HL-60 (cell line): ENCODE measurements at regions not wholly inside any gene's neighbourhood (a gene's known extent, or its start where the extent isn't known, plus 50 kb on each side); places are given as distances from the start of the nearest gene placed in this dataset.

ENCODE experiments used
- DNase-seq, 2 experiments: peaks; one replicate each; pipeline ENCODE4 v3.0.0-alpha.2; 2010 to 2020; ENCODE audit warnings: low read depth in 1 of 2, low spot score in 1 of 2
- H3K27ac ChIP-seq: fragments of 250-450 bp; sonication (Bioruptor Pico); replicated peaks from 2 replicates; pipeline ENCODE4 v1.5.1; 2020; ENCODE audit warnings: mild to moderate bottlenecking, moderate library complexity
- H3K27me3 ChIP-seq: fragments of 250-450 bp; sonication (Bioruptor Pico); 2 replicates; pipeline ENCODE4 v1.5.1; 2021; ENCODE audit warnings: mild to moderate bottlenecking, moderate library complexity; ENCODE audit not compliant: insufficient read depth, poor library complexity, severe bottlenecking
- H3K4me3 ChIP-seq: replicated peaks from 2 replicates; pipeline ENCODE4 v1.5.1; 2011; ENCODE audit warnings: mild to moderate bottlenecking, control low read depth, low read length; ENCODE audit not compliant: insufficient read depth
- GABPA ChIP-seq: IDR thresholded peaks from 2 replicates; pipeline ENCODE4 v1.6.1; 2012; ENCODE audit warnings: low read depth
- POLR2AphosphoS5 ChIP-seq: IDR thresholded peaks from 2 replicates; pipeline ENCODE4 v1.6.1; 2012; ENCODE audit warnings: low read depth
- SPI1 ChIP-seq: IDR thresholded peaks from 2 replicates; pipeline ENCODE4 v1.6.1; 2012; ENCODE audit warnings: low read depth, mild to moderate bottlenecking, borderline replicate concordance
- TF ChIP-seq, protein P1 (sequence below): IDR thresholded peaks from one replicate; pipeline ENCODE4 v1.5.1; 2011; ENCODE audit warnings: low read length, control low read depth, inconsistent platforms; ENCODE audit not compliant: insufficient read depth
- TF ChIP-seq, protein P2 (sequence below): IDR thresholded peaks from 2 replicates; pipeline ENCODE4 v1.6.1; 2012; ENCODE audit warnings: low read depth; ENCODE audit not compliant: insufficient replicate concordance

GRCh38 chr21:27695246-27695645, 728.4 kb upstream of the ADAMTS5 start:
- TF ChIP-seq, protein P1, sequence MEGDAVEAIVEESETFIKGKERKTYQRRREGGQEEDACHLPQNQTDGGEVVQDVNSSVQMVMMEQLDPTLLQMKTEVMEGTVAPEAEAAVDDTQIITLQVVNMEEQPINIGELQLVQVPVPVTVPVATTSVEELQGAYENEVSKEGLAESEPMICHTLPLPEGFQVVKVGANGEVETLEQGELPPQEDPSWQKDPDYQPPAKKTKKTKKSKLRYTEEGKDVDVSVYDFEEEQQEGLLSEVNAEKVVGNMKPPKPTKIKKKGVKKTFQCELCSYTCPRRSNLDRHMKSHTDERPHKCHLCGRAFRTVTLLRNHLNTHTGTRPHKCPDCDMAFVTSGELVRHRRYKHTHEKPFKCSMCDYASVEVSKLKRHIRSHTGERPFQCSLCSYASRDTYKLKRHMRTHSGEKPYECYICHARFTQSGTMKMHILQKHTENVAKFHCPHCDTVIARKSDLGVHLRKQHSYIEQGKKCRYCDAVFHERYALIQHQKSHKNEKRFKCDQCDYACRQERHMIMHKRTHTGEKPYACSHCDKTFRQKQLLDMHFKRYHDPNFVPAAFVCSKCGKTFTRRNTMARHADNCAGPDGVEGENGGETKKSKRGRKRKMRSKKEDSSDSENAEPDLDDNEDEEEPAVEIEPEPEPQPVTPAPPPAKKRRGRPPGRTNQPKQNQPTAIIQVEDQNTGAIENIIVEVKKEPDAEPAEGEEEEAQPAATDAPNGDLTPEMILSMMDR = no peak
- TF ChIP-seq, protein P2, sequence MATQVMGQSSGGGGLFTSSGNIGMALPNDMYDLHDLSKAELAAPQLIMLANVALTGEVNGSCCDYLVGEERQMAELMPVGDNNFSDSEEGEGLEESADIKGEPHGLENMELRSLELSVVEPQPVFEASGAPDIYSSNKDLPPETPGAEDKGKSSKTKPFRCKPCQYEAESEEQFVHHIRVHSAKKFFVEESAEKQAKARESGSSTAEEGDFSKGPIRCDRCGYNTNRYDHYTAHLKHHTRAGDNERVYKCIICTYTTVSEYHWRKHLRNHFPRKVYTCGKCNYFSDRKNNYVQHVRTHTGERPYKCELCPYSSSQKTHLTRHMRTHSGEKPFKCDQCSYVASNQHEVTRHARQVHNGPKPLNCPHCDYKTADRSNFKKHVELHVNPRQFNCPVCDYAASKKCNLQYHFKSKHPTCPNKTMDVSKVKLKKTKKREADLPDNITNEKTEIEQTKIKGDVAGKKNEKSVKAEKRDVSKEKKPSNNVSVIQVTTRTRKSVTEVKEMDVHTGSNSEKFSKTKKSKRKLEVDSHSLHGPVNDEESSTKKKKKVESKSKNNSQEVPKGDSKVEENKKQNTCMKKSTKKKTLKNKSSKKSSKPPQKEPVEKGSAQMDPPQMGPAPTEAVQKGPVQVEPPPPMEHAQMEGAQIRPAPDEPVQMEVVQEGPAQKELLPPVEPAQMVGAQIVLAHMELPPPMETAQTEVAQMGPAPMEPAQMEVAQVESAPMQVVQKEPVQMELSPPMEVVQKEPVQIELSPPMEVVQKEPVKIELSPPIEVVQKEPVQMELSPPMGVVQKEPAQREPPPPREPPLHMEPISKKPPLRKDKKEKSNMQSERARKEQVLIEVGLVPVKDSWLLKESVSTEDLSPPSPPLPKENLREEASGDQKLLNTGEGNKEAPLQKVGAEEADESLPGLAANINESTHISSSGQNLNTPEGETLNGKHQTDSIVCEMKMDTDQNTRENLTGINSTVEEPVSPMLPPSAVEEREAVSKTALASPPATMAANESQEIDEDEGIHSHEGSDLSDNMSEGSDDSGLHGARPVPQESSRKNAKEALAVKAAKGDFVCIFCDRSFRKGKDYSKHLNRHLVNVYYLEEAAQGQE = no peak
- TF ChIP-seq SPI1 (no peak), POLR2AphosphoS5 (no peak), GABPA (no peak)
- H3K4me3 ChIP-seq = no peak overlapping the region
- no peak for DNase-seq

GRCh38 chr21:27694667-27695066, 727.8 kb upstream of the ADAMTS5 start:
- Histone ChIP-seq H3K27ac (no peak overlapping the region), H3K27me3 (no peaks in the 10 kb centered on the region), H3K4me3 (no peak overlapping the region)
- no peak for TF ChIP-seq SPI1
- no peak for TF ChIP-seq GABPA
- TF ChIP-seq, protein P2 = no peak
- TF ChIP-seq POLR2AphosphoS5 = no peak
- TF ChIP-seq, protein P1 = no peak
- DNase-seq = no peak

More at GRCh38 chr21:27695246-27695645, 728.4 kb upstream of the ADAMTS5 start:
- H3K27me3 ChIP-seq = no peaks in the 10 kb centered on the region
- no peak overlapping the region for H3K27ac ChIP-seq

DNA sequence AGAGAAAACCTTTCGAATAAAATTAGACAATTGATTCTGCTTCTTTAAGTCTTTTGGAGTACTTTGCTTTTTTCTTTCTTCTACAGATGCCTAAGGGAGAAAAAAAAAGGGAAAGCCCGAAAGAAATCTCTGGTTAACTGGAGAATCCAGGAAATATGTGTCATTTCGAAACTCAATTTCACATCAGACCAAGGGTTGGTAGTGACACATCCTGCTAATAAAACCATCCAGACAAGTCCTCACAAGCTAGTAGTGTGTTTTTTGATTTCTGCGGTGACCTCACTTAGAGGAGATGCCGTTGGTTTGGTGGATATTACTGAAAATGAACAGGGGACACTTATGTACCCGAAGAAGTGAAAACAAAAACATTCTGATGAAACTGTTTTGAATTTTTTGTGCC, 726.5 kb upstream of the ADAMTS5 start:
- DNase-seq = no peak
- TF ChIP-seq POLR2AphosphoS5 (no peak), GABPA (no peak), SPI1 (no peak)
- TF ChIP-seq, protein P2 = no peak
- TF ChIP-seq, protein P1 = no peak

More for the DNA sequence above, 726.5 kb upstream of the ADAMTS5 start:
- Histone ChIP-seq H3K27ac (no peak overlapping the region), H3K27me3 (no peaks in the 10 kb centered on the region), H3K4me3 (no peak overlapping the region)
